HEK293T (cell line): ENCODE measurements at regions not wholly inside any gene's neighbourhood (a gene's known extent, or its start where the extent isn't known, plus 50 kb on each side); places are given as distances from the start of the nearest gene placed in this dataset.

ENCODE experiments used
- ARNT ChIP-seq: fragments of 450-650 bp; IDR thresholded peaks from 2 replicates; pipeline ENCODE4 v1.6.1; 2017; ENCODE audit warnings: mild to moderate bottlenecking
- BHLHE40 ChIP-seq: fragments of 450-650 bp; IDR thresholded peaks from 2 replicates; pipeline ENCODE4 v1.6.1; 2016; ENCODE audit warnings: mild to moderate bottlenecking, moderate library complexity, borderline replicate concordance
- FOXK2 ChIP-seq: fragments of 450-650 bp; IDR thresholded peaks from 2 replicates; pipeline ENCODE4 v1.6.1; 2016; ENCODE audit warnings: mild to moderate bottlenecking
- HDGF ChIP-seq: fragments of 450-650 bp; IDR thresholded peaks from 2 replicates; pipeline ENCODE4 v1.6.1; 2017; ENCODE audit warnings: antibody characterized with exemption, borderline replicate concordance
- SP1 ChIP-seq: fragments of 450-650 bp; IDR thresholded peaks from 2 replicates; pipeline ENCODE4 v1.6.1; 2017
- SUZ12 ChIP-seq: fragments of 450-650 bp; IDR thresholded peaks from 2 replicates; pipeline ENCODE4 v1.6.1; 2016; ENCODE audit warnings: mild to moderate bottlenecking
- TARDBP ChIP-seq: fragments of 450-650 bp; IDR thresholded peaks from 2 replicates; pipeline ENCODE4 v1.6.1; 2016

- TF ChIP-seq SUZ12 (no peak), BHLHE40 (no peak), SP1 (no peak), TARDBP (no peak), HDGF (no peak), ARNT (no peak), FOXK2 (no peak)
Observed at GRCh38 chr5:168070761-168071160, 220.7 kb upstream of the WWC1 start.
